Esophagus muscularis mucosa (tissue), 4 donors: ENCODE measurements at regions not wholly inside any gene's neighbourhood (a gene's known extent, or its start where the extent isn't known, plus 50 kb on each side); places are given as distances from the start of the nearest gene placed in this dataset.
"Not testable (repeated sequence)": the region's sequence is repeated elsewhere in the genome, so short reads cannot be mapped to it uniquely, and the experiment has no call there.

ENCODE experiments used
- DNase-seq: peaks from one replicate; pipeline ENCODE4 v3.0.0-alpha.2; 2017; ENCODE audit errors: extremely low spot score
- H3K27ac ChIP-seq, 4 donors: fragments of 200-600 bp; sonication (generic); replicated peaks in 1 of 4; 1 replicate in 3 of 4; 2 replicates in 1 of 4; pipeline ENCODE4 v1.5.1; 2016 to 2019; ENCODE audit warnings: mild to moderate bottlenecking in 1 of 4
- H3K27me3 ChIP-seq, 4 donors: fragments of 200-600 bp; sonication (generic); one replicate each; pipeline versions ENCODE4 v1.5.1 to v1.6.0; 2016 to 2019
- H3K36me3 ChIP-seq, 4 donors: fragments of 200-600 bp; sonication (generic); one replicate each; pipeline ENCODE4 v1.5.1; 2016 to 2019
- H3K4me1 ChIP-seq, 4 donors: fragments of 200-600 bp; sonication (generic); one replicate each; pipeline ENCODE4 v1.5.1; 2016 to 2019
- H3K4me3 ChIP-seq, 4 donors: fragments of 200-600 bp; sonication (generic); 1 replicate in 2 of 4; 2 replicates in 2 of 4; pipeline ENCODE4 v1.5.1; 2016 to 2019; ENCODE audit warnings: mild to moderate bottlenecking in 4 of 4, moderate library complexity in 1 of 4
- H3K9me3 ChIP-seq, 4 donors: fragments of 200-600 bp; sonication (generic); 1 replicate in 3 of 4; 2 replicates in 1 of 4; pipeline ENCODE4 v1.5.1; 2016 to 2019
- EP300 ChIP-seq: sonication (generic); formaldehyde crosslinking; IDR thresholded peaks from one replicate; pipeline ENCODE4 v1.6.1; 2017; ENCODE audit warnings: antibody characterized with exemption
- POLR2A ChIP-seq: fragments of 450-650 bp; IDR thresholded peaks from one replicate; pipeline ENCODE4 v1.6.1; 2017; ENCODE audit warnings: antibody characterized with exemption, moderate library complexity, mild to moderate bottlenecking, low read depth
- POLR2AphosphoS5 ChIP-seq, 2 donors: sonication (generic); formaldehyde crosslinking; IDR thresholded peaks; one replicate each; pipeline ENCODE4 v1.6.1; 2017; ENCODE audit warnings: antibody characterized with exemption in 2 of 2
- WGBS: methylation state at CpG from one replicate; pipeline ENCODE4 v1.1.5; 2018; 5-methylcytosine and 5-hydroxymethylcytosine counted together
- intact Hi-C: fragments of 100-400 bp; cut with DNase I; formaldehyde crosslinking; loops from one replicate; pipeline ENCODE4 v1.15.1; 2023
- TF ChIP-seq, protein P1 (sequence below), 3 experiments: fragments of 200-600 bp in 2 of 3; fragments of 450-650 bp in 1 of 3; sonication (generic) in 2 of 3; IDR thresholded peaks; one replicate each; pipeline ENCODE4 v1.5.1; 2017 to 2019; ENCODE audit warnings: antibody characterized with exemption in 3 of 3, mild to moderate bottlenecking in 2 of 3, moderate library complexity in 1 of 3

DNA sequence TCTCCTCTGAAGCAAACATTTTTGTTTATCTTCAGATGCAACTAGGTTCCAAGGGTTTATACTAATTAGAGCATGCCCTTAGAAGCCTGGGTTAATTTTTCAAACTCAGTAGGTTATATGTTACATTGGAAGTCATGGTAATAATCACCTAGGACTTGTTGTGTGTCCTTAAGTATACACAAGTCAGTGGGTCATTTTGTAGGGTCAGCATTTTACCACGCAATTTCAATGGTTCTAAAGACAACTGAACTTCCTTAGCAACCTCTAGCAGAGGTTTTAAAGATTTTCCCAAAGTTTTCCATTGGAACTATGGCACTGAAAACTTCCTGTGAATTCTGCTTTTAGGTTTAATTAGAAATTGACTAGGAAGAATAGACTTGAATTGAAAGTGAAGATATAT lies 99.6 kb upstream of the NANOGP8 start:
- Histone ChIP-seq H3K9me3 (no peaks in the 10 kb centered on the region), H3K36me3 (no peaks in the 10 kb centered on the region), H3K4me1 (peaks cover 0 to 34% (median 22%) of the 10 kb centered on the region in 4 donors), H3K27ac (no peak overlapping the region), H3K27me3 (no peaks in the 10 kb centered on the region), H3K4me3 (no peak overlapping the region)
- DNase-seq = no peak
- TF ChIP-seq, protein P1, sequence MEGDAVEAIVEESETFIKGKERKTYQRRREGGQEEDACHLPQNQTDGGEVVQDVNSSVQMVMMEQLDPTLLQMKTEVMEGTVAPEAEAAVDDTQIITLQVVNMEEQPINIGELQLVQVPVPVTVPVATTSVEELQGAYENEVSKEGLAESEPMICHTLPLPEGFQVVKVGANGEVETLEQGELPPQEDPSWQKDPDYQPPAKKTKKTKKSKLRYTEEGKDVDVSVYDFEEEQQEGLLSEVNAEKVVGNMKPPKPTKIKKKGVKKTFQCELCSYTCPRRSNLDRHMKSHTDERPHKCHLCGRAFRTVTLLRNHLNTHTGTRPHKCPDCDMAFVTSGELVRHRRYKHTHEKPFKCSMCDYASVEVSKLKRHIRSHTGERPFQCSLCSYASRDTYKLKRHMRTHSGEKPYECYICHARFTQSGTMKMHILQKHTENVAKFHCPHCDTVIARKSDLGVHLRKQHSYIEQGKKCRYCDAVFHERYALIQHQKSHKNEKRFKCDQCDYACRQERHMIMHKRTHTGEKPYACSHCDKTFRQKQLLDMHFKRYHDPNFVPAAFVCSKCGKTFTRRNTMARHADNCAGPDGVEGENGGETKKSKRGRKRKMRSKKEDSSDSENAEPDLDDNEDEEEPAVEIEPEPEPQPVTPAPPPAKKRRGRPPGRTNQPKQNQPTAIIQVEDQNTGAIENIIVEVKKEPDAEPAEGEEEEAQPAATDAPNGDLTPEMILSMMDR (IDR thresholded peaks at IDR 0.05) = no peak
- TF ChIP-seq EP300 = no peak
- no peak for TF ChIP-seq POLR2AphosphoS5 (IDR thresholded peaks at IDR 0.05)
- TF ChIP-seq POLR2A = no peak
- WGBS = 80% methylated on average over 1 of the region's 1 CpG
- intact Hi-C loops = no loop called here

DNA sequence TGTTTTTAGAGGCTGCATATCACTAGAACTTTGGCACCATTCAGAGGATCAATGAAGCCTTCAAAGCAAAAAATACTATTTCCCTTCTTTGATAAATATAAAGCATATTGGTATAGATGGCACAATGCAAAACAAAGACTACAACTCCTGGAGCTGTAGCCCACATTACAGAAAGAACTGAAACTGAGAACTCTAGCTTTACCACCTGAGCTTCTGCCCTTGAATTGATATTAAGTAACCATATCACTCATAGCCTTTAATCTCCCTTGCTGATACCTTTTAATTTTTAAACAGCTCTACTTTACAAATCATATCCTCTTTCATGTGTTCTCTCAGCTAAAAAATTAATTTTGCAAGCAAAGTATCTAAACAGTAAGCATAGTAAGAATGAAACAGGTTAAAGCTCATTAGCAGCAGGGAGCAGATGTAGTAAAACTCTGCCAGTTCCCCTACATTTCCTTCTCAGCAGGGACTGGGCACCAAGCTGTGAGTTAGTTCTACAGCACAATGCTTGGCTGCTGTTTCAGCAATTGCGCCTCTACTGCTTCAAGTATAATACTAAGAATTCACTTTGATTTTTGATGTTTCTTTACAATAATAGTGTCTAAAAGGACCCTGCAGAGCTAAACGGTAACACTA lies 97.9 kb upstream of the NANOGP8 start:
- no peak for DNase-seq
- Histone ChIP-seq H3K36me3 (no peaks in the 10 kb centered on the region), H3K27me3 (no peaks in the 10 kb centered on the region), H3K4me1 (peaks cover 0 to 34% (median 22%) of the 10 kb centered on the region in 4 donors), H3K4me3 (no peak overlapping the region), H3K9me3 (no peaks in the 10 kb centered on the region), H3K27ac (no peak overlapping the region)
- WGBS = 71% methylated on average over 2 of the region's 2 CpGs
- no peak for TF ChIP-seq POLR2A
- no peak for TF ChIP-seq POLR2AphosphoS5 (IDR thresholded peaks at IDR 0.05)
- no peak for TF ChIP-seq EP300
- TF ChIP-seq, protein P1 (IDR thresholded peaks at IDR 0.05) = no peak
- intact Hi-C loops = no loop called here

DNA sequence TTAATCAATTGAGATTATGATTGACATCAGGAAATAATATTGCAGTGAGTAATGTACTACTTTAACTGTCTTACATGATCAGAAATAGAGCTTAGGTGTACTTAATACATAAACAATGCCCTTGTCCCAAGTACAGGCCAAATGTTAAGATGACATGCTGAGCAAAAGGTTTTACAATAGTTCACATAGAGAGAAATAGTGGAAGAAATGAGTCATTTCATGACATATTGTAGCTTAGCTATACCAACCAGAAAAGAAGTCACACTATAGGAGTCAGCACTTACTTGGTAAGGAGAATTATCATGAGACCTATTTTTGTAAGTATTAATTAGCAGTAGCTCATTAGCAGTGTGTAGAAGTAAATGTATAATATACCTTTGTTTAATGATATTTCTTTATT lies 96.4 kb upstream of the NANOGP8 start:
- intact Hi-C loops = no loop called here
- H3K36me3 ChIP-seq = no peaks in the 10 kb centered on the region
- TF ChIP-seq, protein P1 (IDR thresholded peaks at IDR 0.05) = no peak
- TF ChIP-seq EP300 = no peak
- TF ChIP-seq POLR2AphosphoS5 (IDR thresholded peaks at IDR 0.05) = no peak
- TF ChIP-seq POLR2A = no peak
- no peak overlapping the region for H3K4me3 ChIP-seq
- no peaks in the 10 kb centered on the region for H3K27me3 ChIP-seq
- no peak overlapping the region for H3K27ac ChIP-seq
- no peak for DNase-seq
- H3K9me3 ChIP-seq = no peaks in the 10 kb centered on the region
- H3K4me1 ChIP-seq = peaks cover 0 to 21% (median 15%) of the 10 kb centered on the region in 4 donors

DNA sequence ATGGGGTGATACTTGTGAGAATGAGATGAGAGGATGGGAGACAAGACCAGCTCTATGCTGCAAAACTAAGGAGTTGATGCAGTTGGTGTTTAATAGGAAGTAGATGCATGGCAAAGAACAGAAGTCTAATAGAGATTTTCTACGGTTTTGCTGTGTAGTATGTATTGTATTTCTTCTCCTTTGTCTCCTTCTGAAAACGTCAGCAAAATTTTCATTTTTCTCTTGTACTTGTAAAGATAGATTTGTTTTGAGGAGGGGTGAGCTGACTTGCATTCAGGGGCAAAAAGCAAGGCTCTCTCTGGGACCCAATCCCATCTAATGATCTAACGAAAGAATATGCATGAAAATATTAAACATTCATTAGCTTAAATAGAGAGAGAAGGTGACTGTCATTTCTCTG lies 94.6 kb upstream of the NANOGP8 start:
- no peak for TF ChIP-seq EP300
- TF ChIP-seq, protein P1 (IDR thresholded peaks at IDR 0.05) = no peak
- no peak for TF ChIP-seq POLR2AphosphoS5 (IDR thresholded peaks at IDR 0.05)
- no peak for TF ChIP-seq POLR2A
- WGBS = 87% methylated on average over 3 of the region's 3 CpGs
- H3K4me1 ChIP-seq = peaks cover 0 to 16% (median 12%) of the 10 kb centered on the region in 4 donors

DNA sequence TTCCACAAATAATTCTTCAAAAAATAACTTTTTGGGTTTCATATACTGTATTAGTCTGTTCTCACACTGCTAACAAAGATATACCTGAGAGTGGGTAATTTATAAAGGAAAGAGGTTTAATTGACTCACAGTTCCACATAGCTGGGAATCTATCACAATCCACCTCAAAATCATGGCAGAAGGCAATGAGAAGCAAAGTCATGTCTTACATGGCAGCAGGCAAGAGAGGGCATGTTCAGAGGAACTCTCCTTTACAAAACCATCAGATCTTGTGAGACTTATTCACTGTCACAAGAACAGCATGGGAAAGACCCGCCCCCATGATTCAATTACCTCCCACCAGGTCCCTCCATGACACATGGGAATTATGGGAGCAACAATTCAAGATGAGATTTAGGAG lies 93.1 kb upstream of the NANOGP8 start:
- H3K4me3 ChIP-seq, H3K36me3 ChIP-seq, H3K9me3 ChIP-seq, H3K27ac ChIP-seq, DNase-seq, H3K27me3 ChIP-seq, intact Hi-C loops: not testable (repeated sequence)
- WGBS = 91% methylated on average over 1 of the region's 1 CpG
- H3K4me1 ChIP-seq = peaks cover 0 to 15% (median 10%) of the 10 kb centered on the region in 4 donors

More for the DNA sequence above, 94.6 kb upstream of the NANOGP8 start:
- no peak for DNase-seq
- Histone ChIP-seq H3K4me3 (no peak overlapping the region), H3K9me3 (no peaks in the 10 kb centered on the region), H3K27me3 (no peaks in the 10 kb centered on the region), H3K36me3 (no peaks in the 10 kb centered on the region), H3K27ac (no peak overlapping the region)
- intact Hi-C loops = no loop called here
